Panc1 (cell line): ENCODE measurements at regions not wholly inside any gene's neighbourhood (a gene's known extent, or its start where the extent isn't known, plus 50 kb on each side); places are given as distances from the start of the nearest gene placed in this dataset.

Source experiments
- ATAC-seq: fragments of 200-7000 bp; cut with Tn5 transposase; 2 replicates; pipeline ENCODE4 v1.9.1; 2020; ENCODE audit warnings: mild to moderate bottlenecking, moderate library complexity
- BruUV-seq: library from RNA; stranded (reverse); fragments of 400-500 nt; replicated peaks from 2 replicates; lab custom pipeline; 2021; lab: Mats Ljungman, UMichigan
- CTCF ChIA-PET: fragments of 300-600 bp; sonication (Branson Sonifier 250); formaldehyde crosslinking; loops from one replicate; lab custom pipeline; 2022; ENCODE audit warnings: antibody characterized with exemption; lab: Charles Lee
- POLR2A ChIA-PET: fragments of 300-600 bp; sonication (Branson Sonifier 250); formaldehyde crosslinking; loops from one replicate; lab custom pipeline; 2022; ENCODE audit warnings: antibody characterized with exemption; lab: Charles Lee
- DNase-seq: peaks from one replicate; pipeline ENCODE4 v3.0.0-alpha.2; 2010; ENCODE audit warnings: low read depth, low spot score
- H3K27ac ChIP-seq: 2 replicates; pipeline ENCODE4 v1.5.1; 2011; ENCODE audit warnings: mild to moderate bottlenecking, low read length, inconsistent platforms
- H3K27me3 ChIP-seq: fragments of 200-500 bp; sonication (Bioruptor generic); 2 replicates; pipeline ENCODE4 v1.6.0; 2014; ENCODE audit warnings: low read length, inconsistent platforms; ENCODE audit not compliant: control insufficient read depth, insufficient read depth
- H3K36me3 ChIP-seq: fragments of 200-500 bp; sonication (Bioruptor generic); 2 replicates; pipeline ENCODE4 v1.5.1; 2014; ENCODE audit warnings: inconsistent platforms, mild to moderate bottlenecking, low read length, moderate library complexity; ENCODE audit not compliant: control insufficient read depth, insufficient read depth
- H3K4me1 ChIP-seq: 2 replicates; pipeline ENCODE4 v1.5.1; 2011; ENCODE audit warnings: inconsistent platforms, mild to moderate bottlenecking, low read length, moderate library complexity; ENCODE audit not compliant: control insufficient read depth, insufficient read depth
- H3K4me3 ChIP-seq, 2 experiments: 2 replicates each; pipeline ENCODE4 v1.5.1; 2011 to 2012; ENCODE audit warnings: low read depth in 2 of 2, low read length in 2 of 2, mild to moderate bottlenecking in 2 of 2, inconsistent platforms in 1 of 2, moderate library complexity in 1 of 2
- H3K9me3 ChIP-seq: fragments of 200-500 bp; sonication (Bioruptor generic); 2 replicates; pipeline ENCODE4 v1.5.1; 2014; ENCODE audit warnings: low read depth, mild to moderate bottlenecking, inconsistent platforms, low read length, moderate library complexity; ENCODE audit not compliant: control insufficient read depth, insufficient read depth
- POLR2AphosphoS5 ChIP-seq: IDR thresholded peaks from 2 replicates; pipeline ENCODE4 v1.6.1; 2012; ENCODE audit warnings: mild to moderate bottlenecking, low read depth, low read length, moderate library complexity
- SIN3A ChIP-seq: IDR thresholded peaks from 2 replicates; pipeline ENCODE4 v1.6.1; 2012; ENCODE audit warnings: low read depth, mild to moderate bottlenecking, low read length, moderate library complexity, borderline replicate concordance; ENCODE audit not compliant: insufficient read depth
- TCF7L2 ChIP-seq: IDR thresholded peaks from 2 replicates; pipeline ENCODE4 v1.6.1; 2011; ENCODE audit warnings: mild to moderate bottlenecking, low read depth, low read length, inconsistent platforms
- in situ Hi-C: cut with HindIII; loops from 2 replicates; pipeline ENCODE4 v1.10.0; 2016; ENCODE audit warnings: low sequenced_read_pairs, low pct_unique_long_range_greater_than_20kb
- intact Hi-C: fragments of 100-400 bp; cut with micrococcal nuclease; formaldehyde crosslinking; loops from one replicate; pipeline ENCODE4 v1.10.0; 2022; ENCODE audit not compliant: unreplicated experiment
- TF ChIP-seq, protein P1 (sequence below): fragments of 450-650 bp; IDR thresholded peaks from 2 replicates; pipeline ENCODE4 v1.5.1; 2017; ENCODE audit warnings: mild to moderate bottlenecking
- TF ChIP-seq, protein P2 (sequence below), 2 experiments: IDR thresholded peaks; 2 replicates each; pipeline ENCODE4 v1.6.1; 2011 to 2012; ENCODE audit warnings: low read depth in 2 of 2, control low read depth in 1 of 2, low read length in 1 of 2, mild to moderate bottlenecking in 1 of 2, moderate library complexity in 1 of 2; ENCODE audit not compliant: insufficient read depth in 1 of 2

DNA sequence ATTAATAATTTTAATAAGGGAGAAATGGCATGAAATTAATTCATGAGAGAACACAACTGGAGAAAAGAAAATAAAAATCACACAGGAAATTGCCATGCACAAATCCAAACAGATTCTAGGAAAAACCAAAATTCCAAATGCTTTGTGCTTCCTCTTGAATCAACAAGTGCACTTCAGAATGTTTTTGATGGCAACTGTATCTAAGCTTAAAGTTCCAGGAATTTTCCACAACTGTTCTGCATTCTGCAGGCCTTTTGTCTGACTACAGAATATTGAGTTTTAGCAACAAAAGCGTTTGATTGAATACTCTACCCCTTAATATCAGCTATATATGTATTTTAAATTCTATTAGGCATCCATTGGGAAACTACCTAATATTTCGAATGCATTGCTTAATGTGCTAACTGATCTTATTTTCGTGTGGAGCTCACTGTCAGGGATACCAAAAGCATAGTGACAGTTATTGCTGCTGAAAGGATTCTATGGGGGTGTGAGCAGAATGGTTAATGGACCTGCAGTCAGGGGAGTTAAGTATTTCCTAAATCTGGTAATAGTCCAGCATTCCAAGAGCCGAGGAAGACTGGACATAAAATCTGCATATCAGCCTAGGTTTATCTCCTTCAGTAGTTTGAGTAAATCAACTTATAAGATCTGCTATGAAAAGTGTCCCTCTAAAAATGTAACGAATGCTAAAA, 482.7 kb upstream of the POU3F3 start:
- no TSS peak for BruUV-seq
- DNase-seq (no peak), ATAC-seq (no peak)
- POLR2A ChIA-PET: no interaction called here
- TF ChIP-seq SIN3A (no peak), TCF7L2 (no peak), POLR2AphosphoS5 (no peak)
- TF ChIP-seq, protein P1, sequence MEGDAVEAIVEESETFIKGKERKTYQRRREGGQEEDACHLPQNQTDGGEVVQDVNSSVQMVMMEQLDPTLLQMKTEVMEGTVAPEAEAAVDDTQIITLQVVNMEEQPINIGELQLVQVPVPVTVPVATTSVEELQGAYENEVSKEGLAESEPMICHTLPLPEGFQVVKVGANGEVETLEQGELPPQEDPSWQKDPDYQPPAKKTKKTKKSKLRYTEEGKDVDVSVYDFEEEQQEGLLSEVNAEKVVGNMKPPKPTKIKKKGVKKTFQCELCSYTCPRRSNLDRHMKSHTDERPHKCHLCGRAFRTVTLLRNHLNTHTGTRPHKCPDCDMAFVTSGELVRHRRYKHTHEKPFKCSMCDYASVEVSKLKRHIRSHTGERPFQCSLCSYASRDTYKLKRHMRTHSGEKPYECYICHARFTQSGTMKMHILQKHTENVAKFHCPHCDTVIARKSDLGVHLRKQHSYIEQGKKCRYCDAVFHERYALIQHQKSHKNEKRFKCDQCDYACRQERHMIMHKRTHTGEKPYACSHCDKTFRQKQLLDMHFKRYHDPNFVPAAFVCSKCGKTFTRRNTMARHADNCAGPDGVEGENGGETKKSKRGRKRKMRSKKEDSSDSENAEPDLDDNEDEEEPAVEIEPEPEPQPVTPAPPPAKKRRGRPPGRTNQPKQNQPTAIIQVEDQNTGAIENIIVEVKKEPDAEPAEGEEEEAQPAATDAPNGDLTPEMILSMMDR: no peak
- TF ChIP-seq, protein P2, sequence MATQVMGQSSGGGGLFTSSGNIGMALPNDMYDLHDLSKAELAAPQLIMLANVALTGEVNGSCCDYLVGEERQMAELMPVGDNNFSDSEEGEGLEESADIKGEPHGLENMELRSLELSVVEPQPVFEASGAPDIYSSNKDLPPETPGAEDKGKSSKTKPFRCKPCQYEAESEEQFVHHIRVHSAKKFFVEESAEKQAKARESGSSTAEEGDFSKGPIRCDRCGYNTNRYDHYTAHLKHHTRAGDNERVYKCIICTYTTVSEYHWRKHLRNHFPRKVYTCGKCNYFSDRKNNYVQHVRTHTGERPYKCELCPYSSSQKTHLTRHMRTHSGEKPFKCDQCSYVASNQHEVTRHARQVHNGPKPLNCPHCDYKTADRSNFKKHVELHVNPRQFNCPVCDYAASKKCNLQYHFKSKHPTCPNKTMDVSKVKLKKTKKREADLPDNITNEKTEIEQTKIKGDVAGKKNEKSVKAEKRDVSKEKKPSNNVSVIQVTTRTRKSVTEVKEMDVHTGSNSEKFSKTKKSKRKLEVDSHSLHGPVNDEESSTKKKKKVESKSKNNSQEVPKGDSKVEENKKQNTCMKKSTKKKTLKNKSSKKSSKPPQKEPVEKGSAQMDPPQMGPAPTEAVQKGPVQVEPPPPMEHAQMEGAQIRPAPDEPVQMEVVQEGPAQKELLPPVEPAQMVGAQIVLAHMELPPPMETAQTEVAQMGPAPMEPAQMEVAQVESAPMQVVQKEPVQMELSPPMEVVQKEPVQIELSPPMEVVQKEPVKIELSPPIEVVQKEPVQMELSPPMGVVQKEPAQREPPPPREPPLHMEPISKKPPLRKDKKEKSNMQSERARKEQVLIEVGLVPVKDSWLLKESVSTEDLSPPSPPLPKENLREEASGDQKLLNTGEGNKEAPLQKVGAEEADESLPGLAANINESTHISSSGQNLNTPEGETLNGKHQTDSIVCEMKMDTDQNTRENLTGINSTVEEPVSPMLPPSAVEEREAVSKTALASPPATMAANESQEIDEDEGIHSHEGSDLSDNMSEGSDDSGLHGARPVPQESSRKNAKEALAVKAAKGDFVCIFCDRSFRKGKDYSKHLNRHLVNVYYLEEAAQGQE (IDR thresholded peaks at IDR 0.05; ENCODE audit: insufficient read depth in 1 of 2, low read depth in 2 of 2, low read length in 1 of 2): no peak
- H3K4me1 ChIP-seq: no peaks in the 10 kb centered on the region
- H3K9me3 ChIP-seq: no peaks in the 10 kb centered on the region
- in situ Hi-C loops: no loop called here
- CTCF ChIA-PET: no interaction called here
- no peaks in the 10 kb centered on the region for H3K36me3 ChIP-seq
- no peaks in the 10 kb centered on the region for H3K27me3 ChIP-seq
- H3K27ac ChIP-seq: no peak overlapping the region
- H3K4me3 ChIP-seq: no peak overlapping the region
- intact Hi-C loops: no loop called here

DNA sequence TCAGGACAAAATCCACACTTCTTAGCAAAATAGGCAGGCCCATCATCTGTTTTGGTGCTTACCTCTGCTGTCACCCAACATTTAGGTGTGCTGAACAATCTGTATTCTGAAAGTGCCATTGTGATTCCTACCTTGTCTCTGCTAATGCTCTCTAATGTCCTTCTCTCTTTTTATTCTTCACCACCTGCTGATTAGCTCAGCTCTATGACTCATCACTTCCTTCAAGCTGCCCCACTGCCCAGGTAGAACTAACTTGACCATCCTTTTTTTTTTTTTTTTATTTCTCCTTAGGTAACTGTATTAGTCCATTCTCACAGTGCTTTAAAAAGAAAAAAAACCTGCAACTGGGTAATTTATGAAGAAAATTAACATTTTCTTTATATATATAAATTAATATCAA, 478.7 kb upstream of the POU3F3 start:
- ChIA-PET POLR2A (no interaction called here), CTCF (no interaction called here)
- ATAC-seq (no peak), DNase-seq (no peak)
- TF ChIP-seq, protein P2 (IDR thresholded peaks at IDR 0.05; ENCODE audit: insufficient read depth in 1 of 2, low read depth in 2 of 2, low read length in 1 of 2): no peak
- TF ChIP-seq SIN3A (no peak), POLR2AphosphoS5 (no peak), TCF7L2 (no peak)
- TF ChIP-seq, protein P1: no peak
- in situ Hi-C loops (no loop called here), intact Hi-C loops (no loop called here)
- H3K4me3 ChIP-seq: no peak overlapping the region
- H3K27ac ChIP-seq: no peak overlapping the region
- H3K9me3 ChIP-seq: no peaks in the 10 kb centered on the region
- H3K4me1 ChIP-seq: no peaks in the 10 kb centered on the region
- H3K36me3 ChIP-seq: no peaks in the 10 kb centered on the region
- H3K27me3 ChIP-seq: no peaks in the 10 kb centered on the region
- no TSS peak for BruUV-seq
